Stimulated activated effector memory CD8-positive, alpha-beta T cell treated with anti-CD3 and anti-CD28 coated beads, Interleukin-12 subunit alpha, Interleukin-12 subunit beta, amount 100 ng/mL, for 72 hours (primary cell): ENCODE measurements at regions not wholly inside any gene's neighbourhood (a gene's known extent, or its start where the extent isn't known, plus 50 kb on each side); places are given as distances from the start of the nearest gene placed in this dataset.

Experiments used
- ATAC-seq: fragments of 150-1000 bp; cut with Tn5 transposase; 2 replicates; pipeline ENCODE4 v1.10.0; 2021
- DNase-seq, 2 donors: peaks; one replicate each; pipeline ENCODE4 v3.0.0; 2021 to 2022; ENCODE audit warnings: low spot score in 2 of 2
- H3K27ac Mint-ChIP-seq: one replicate; pipeline ENCODE4 v1.8.0; 2022; ENCODE audit warnings: mild to moderate bottlenecking, mixed read lengths
- H3K36me3 Mint-ChIP-seq: one replicate; pipeline ENCODE4 v1.8.0; 2022; ENCODE audit warnings: mild to moderate bottlenecking, mixed read lengths
- H3K4me1 Mint-ChIP-seq: one replicate; pipeline ENCODE4 v1.8.0; 2022; ENCODE audit warnings: mixed read lengths
- H3K4me3 Mint-ChIP-seq: one replicate; pipeline ENCODE4 v1.8.0; 2022; ENCODE audit warnings: mild to moderate bottlenecking, mixed read lengths
- H3K9me3 Mint-ChIP-seq: one replicate; pipeline ENCODE4 v1.8.0; 2022; ENCODE audit warnings: mixed read lengths

DNA sequence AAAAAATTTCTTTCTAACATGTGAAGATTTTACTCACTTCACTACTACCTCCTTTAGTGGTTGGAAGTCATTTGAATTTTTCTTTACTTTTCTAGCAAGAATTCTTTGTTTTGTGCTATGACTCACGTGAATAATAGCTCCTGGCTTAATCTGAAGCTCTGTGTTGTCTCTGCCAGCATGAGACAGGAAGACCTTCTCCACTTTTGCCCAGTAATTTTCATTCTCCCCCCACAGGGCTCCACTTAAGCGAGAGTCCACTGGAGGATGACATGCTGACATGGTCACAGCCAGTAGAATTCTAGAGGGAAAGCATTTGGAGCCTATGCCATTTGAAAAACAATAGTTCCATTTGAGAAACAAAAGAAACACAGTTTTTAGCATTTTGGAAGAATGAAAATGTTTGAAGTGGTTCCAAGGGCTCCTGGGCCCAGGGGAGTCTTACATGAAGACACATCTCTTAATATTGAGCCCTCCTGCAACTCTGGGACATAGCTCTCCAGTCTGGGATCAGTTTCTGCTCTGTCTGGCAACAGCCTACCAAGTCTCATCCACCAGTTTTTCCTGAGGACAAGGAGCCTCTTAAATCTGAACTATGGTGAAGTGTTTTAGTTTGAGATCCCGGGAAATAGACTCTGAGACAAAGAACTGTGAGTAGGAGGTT, 231.4 kb downstream of the PAX1 start:
- Mint-ChIP-seq H3K27ac (no peak overlapping the region), H3K36me3 (no peaks in the 10 kb centered on the region), H3K4me1 (no peaks in the 10 kb centered on the region)

DNA sequence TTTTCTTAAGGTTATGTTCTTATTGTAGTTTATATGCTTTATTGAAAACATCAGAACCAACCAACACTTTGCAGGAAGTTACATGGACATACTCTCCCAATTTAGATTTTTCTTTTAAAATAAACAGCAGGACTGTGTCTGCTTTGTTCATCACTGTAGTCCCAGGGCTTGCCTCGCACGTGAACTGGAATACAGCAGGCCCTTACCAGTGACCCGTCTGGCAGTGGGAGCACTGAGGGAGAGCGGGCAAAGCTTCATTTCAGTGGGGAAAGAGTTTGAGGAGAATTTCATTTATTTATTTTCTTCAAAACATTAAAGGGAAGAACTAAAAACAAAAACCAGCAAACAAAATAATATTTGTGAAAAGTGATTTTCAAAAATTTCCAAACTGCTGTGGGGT, 230.8 kb downstream of the PAX1 start:
- no peak overlapping the region for H3K4me3 Mint-ChIP-seq
- H3K36me3 Mint-ChIP-seq = no peaks in the 10 kb centered on the region
- H3K27ac Mint-ChIP-seq = no peak overlapping the region
- DNase-seq = no peak
- H3K9me3 Mint-ChIP-seq = no peaks in the 10 kb centered on the region
- no peaks in the 10 kb centered on the region for H3K4me1 Mint-ChIP-seq
- no peak for ATAC-seq

More for the DNA sequence above, 231.4 kb downstream of the PAX1 start:
- no peak overlapping the region for H3K4me3 Mint-ChIP-seq
- ATAC-seq (no peak), DNase-seq (no peak)
- no peaks in the 10 kb centered on the region for H3K9me3 Mint-ChIP-seq

DNA sequence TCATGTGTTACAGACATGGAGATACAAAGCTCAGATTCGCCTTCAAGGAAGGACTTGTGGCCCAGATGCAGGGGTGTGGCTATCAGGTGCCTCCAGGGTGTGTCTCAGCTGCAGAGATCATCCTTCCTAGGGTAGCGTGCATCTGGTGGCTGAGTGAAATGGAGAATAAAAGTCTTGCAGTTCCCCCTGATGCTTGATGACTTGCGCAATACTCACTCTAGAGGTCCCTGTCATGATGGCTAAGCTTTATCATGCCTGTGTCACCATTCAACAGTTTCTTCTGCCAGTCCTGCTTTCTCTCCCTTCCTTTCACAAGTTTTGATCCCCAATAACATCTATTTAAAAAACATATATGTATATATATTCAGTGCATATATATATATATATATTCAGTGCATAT, 228.1 kb downstream of the PAX1 start:
- ATAC-seq = no peak
- no peaks in the 10 kb centered on the region for H3K36me3 Mint-ChIP-seq
- H3K9me3 Mint-ChIP-seq = peaks cover 3% of the 10 kb centered on the region
- no peak for DNase-seq
- H3K27ac Mint-ChIP-seq = no peak overlapping the region
- H3K4me1 Mint-ChIP-seq = no peaks in the 10 kb centered on the region
- no peak overlapping the region for H3K4me3 Mint-ChIP-seq

DNA sequence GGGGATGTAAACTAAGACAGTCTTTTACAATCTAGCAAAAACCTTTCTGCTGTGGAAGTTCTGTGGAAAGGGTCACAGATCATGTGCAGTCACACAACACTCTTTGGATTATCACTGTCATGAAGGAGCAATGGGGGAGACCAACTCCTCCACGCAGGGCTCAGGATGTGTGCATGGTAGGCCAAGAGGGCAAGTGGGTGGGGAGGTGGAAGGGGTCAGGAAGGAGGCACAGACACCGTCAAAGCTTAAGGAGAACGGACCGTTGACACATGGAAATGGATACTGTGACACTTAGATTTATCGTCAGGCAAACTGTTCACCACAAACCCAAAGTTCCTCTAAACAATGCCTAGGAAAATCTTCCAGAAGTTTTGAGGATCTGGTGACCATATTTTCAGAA, 215.8 kb downstream of the PAX1 start:
- DNase-seq (no peak), ATAC-seq (no peak)
- H3K4me3 Mint-ChIP-seq = no peak overlapping the region
- H3K4me1 Mint-ChIP-seq = no peaks in the 10 kb centered on the region
- H3K27ac Mint-ChIP-seq = no peak overlapping the region
- H3K36me3 Mint-ChIP-seq = no peaks in the 10 kb centered on the region
- peaks cover 13% of the 10 kb centered on the region for H3K9me3 Mint-ChIP-seq

- no peaks in the 10 kb centered on the region for H3K4me1 Mint-ChIP-seq
- H3K27ac Mint-ChIP-seq = no peak overlapping the region
- H3K4me3 Mint-ChIP-seq = no peak overlapping the region
- no peak for DNase-seq
- peaks cover 10% of the 10 kb centered on the region for H3K9me3 Mint-ChIP-seq
- no peak for ATAC-seq
- H3K36me3 Mint-ChIP-seq = no peaks in the 10 kb centered on the region
Measured at GRCh38 chr20:21920211-21920610, 214.7 kb downstream of the PAX1 start.

DNA sequence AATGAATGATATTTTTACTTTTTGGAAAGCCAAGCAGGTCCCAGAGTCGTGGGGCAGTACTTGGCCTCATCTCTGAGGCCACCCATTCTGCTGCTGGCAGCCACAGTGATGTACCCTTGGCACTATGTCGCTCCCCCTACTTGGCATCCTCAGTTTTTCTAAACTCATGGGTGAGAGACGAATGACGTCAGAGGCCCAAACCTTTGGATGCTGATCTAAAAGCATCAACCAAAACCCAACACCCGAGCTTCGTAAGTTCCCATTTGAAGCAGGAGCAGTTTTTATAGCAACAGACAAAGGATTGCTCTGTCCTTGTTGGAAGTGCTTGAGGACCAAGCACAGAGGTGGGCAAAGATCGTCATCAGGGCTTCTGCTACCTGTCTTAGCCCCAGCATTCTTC, 212.9 kb downstream of the PAX1 start:
- Mint-ChIP-seq H3K9me3 (peaks cover 5% of the 10 kb centered on the region), H3K27ac (no peak overlapping the region), H3K4me1 (no peaks in the 10 kb centered on the region), H3K36me3 (no peaks in the 10 kb centered on the region), H3K4me3 (no peak overlapping the region)
- ATAC-seq = no peak
- no peak for DNase-seq

DNA sequence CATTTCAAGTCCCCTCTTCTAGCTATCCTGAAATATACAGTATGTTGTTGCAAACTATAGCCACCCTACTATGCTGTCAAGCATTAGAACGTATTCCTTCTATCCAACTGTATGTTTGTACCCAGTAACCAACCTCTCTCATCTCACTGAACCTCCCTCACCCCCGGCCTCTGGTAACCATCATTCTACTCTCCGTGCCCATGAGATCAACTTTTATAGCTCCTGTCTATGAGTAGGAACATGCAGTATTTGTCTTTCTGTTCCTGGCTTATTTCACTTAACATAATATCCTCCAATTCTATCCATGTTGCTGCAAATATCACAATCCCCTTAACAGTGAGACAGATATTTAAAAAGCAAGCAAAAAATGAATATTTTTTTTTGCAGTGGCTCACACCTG, 196.9 kb downstream of the PAX1 start:
- H3K9me3 Mint-ChIP-seq = peaks cover 12% of the 10 kb centered on the region
- no peak overlapping the region for H3K4me3 Mint-ChIP-seq
- DNase-seq = no peak
- H3K27ac Mint-ChIP-seq = no peak overlapping the region
- no peak for ATAC-seq
- H3K4me1 Mint-ChIP-seq = no peaks in the 10 kb centered on the region
- no peaks in the 10 kb centered on the region for H3K36me3 Mint-ChIP-seq

- no peaks in the 10 kb centered on the region for H3K36me3 Mint-ChIP-seq
- ATAC-seq (no peak), DNase-seq (no peak)
- no peak overlapping the region for H3K4me3 Mint-ChIP-seq
- H3K9me3 Mint-ChIP-seq = peaks cover 12% of the 10 kb centered on the region
- H3K27ac Mint-ChIP-seq = no peak overlapping the region
- no peaks in the 10 kb centered on the region for H3K4me1 Mint-ChIP-seq
Measured at GRCh38 chr20:21901470-21902275, 196.2 kb downstream of the PAX1 start.

GRCh38 chr20:21900431-21900830, 195.0 kb downstream of the PAX1 start:
- Mint-ChIP-seq H3K36me3 (no peaks in the 10 kb centered on the region), H3K4me3 (no peak overlapping the region)

DNA sequence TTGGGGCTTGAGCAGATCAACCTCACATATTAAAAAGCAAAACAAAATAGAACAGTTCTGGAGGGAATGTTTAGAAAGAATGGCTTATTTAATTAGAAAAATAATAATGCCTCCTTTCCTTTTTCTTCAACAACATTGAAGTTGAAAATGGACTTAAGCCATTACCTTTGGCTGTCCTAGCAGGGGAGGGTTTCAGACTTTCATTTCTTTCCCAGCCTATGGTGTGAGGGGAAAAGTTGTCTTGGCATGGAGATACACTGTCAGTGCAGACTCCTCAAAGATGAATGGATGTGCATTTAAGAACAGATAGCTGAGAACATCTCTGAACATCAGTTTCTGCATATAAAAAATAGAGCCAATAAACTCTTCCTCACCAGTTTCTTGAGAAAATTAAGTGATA, 169.5 kb downstream of the PAX1 start:
- no peak for ATAC-seq
- H3K27ac Mint-ChIP-seq = no peak overlapping the region
- no peaks in the 10 kb centered on the region for H3K36me3 Mint-ChIP-seq
- peaks cover 18% of the 10 kb centered on the region for H3K9me3 Mint-ChIP-seq
- no peak overlapping the region for H3K4me3 Mint-ChIP-seq
- no peak for DNase-seq
- no peaks in the 10 kb centered on the region for H3K4me1 Mint-ChIP-seq

More at GRCh38 chr20:21900431-21900830, 195.0 kb downstream of the PAX1 start:
- Mint-ChIP-seq H3K4me1 (no peaks in the 10 kb centered on the region), H3K9me3 (peaks cover 9% of the 10 kb centered on the region), H3K27ac (no peak overlapping the region)
- DNase-seq (no peak), ATAC-seq (no peak)

- H3K9me3 Mint-ChIP-seq = peaks cover 15% of the 10 kb centered on the region
- no peak overlapping the region for H3K27ac Mint-ChIP-seq
- H3K4me3 Mint-ChIP-seq = no peak overlapping the region
- no peaks in the 10 kb centered on the region for H3K36me3 Mint-ChIP-seq
- H3K4me1 Mint-ChIP-seq = no peaks in the 10 kb centered on the region
- no peak for ATAC-seq
- no peak for DNase-seq
Measured at GRCh38 chr20:21874127-21874526, 168.7 kb downstream of the PAX1 start.

DNA sequence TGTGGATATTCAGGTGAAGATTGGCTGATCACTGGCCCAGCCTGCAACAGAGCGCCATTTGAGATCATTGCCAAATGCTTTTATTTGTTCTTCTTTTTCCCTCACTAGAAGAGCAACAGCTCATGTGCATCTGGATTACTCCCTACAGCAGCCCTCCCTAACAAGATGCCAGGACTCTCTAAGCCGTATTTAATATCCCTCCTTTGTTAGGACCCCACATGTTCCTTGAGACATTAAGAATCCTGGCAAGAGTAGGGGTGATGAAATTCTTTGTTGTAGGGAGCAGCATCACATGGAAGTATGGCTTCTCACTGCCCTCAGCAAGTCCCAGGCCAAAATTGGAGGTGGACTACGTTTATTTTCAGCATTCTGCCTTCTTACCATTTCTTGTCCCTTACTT, 167.8 kb downstream of the PAX1 start:
- H3K4me3 Mint-ChIP-seq = no peak overlapping the region
- no peaks in the 10 kb centered on the region for H3K36me3 Mint-ChIP-seq
- ATAC-seq = no peak
- no peaks in the 10 kb centered on the region for H3K4me1 Mint-ChIP-seq
- no peak overlapping the region for H3K27ac Mint-ChIP-seq
- no peak for DNase-seq
- peaks cover 15% of the 10 kb centered on the region for H3K9me3 Mint-ChIP-seq

GRCh38 chr20:21867811-21868210, 162.3 kb downstream of the PAX1 start:
- no peak for ATAC-seq
- Mint-ChIP-seq H3K9me3 (peaks cover 6% of the 10 kb centered on the region), H3K4me1 (no peaks in the 10 kb centered on the region), H3K4me3 (no peak overlapping the region), H3K27ac (no peak overlapping the region), H3K36me3 (no peaks in the 10 kb centered on the region)
- DNase-seq = no peak

GRCh38 chr20:21867353-21867752, 161.9 kb downstream of the PAX1 start:
- DNase-seq (no peak), ATAC-seq (no peak)
- Mint-ChIP-seq H3K27ac (no peak overlapping the region), H3K9me3 (peaks cover 10% of the 10 kb centered on the region), H3K36me3 (no peaks in the 10 kb centered on the region), H3K4me3 (no peak overlapping the region), H3K4me1 (no peaks in the 10 kb centered on the region)

- H3K4me1 Mint-ChIP-seq = no peaks in the 10 kb centered on the region
- H3K9me3 Mint-ChIP-seq = peaks cover 25% of the 10 kb centered on the region
- no peak overlapping the region for H3K27ac Mint-ChIP-seq
- no peaks in the 10 kb centered on the region for H3K36me3 Mint-ChIP-seq
- DNase-seq (no peak), ATAC-seq (no peak)
- H3K4me3 Mint-ChIP-seq = no peak overlapping the region
Measured at GRCh38 chr20:21862956-21863355, 157.5 kb downstream of the PAX1 start.

GRCh38 chr20:21862259-21862946, 156.9 kb downstream of the PAX1 start:
- H3K27ac Mint-ChIP-seq = no peak overlapping the region
- no peak for ATAC-seq
- no peak overlapping the region for H3K4me3 Mint-ChIP-seq
- no peak for DNase-seq
- peaks cover 25% of the 10 kb centered on the region for H3K9me3 Mint-ChIP-seq
- no peaks in the 10 kb centered on the region for H3K36me3 Mint-ChIP-seq
- H3K4me1 Mint-ChIP-seq = no peaks in the 10 kb centered on the region
